Gastroesophageal sphincter (tissue), 4 donors: ENCODE measurements at regions not wholly inside any gene's neighbourhood (a gene's known extent, or its start where the extent isn't known, plus 50 kb on each side); places are given as distances from the start of the nearest gene placed in this dataset.
A peak's percentile ranks its signal among the peaks of the same experiment; 100 is the strongest.

Source experiments
- ATAC-seq: fragments of 150-250 bp; one replicate; pipeline ENCODE4 v1.9.1; 2016; ENCODE audit warnings: mild to moderate bottlenecking, moderate library complexity
- H3K27ac ChIP-seq, 4 donors: fragments of 200-600 bp; sonication (generic) in 3 of 4; 1 replicate in 3 of 4; 2 replicates in 1 of 4; pipeline ENCODE4 v1.5.1; 2016 to 2019
- H3K27me3 ChIP-seq: fragments of 200-600 bp; sonication (generic); one replicate; pipeline ENCODE4 v1.5.1; 2019
- H3K36me3 ChIP-seq, 2 donors: fragments of 200-600 bp; sonication (generic); one replicate each; pipeline ENCODE4 v1.5.1; 2019; ENCODE audit warnings: control low read depth in 1 of 2
- H3K4me1 ChIP-seq, 3 donors: fragments of 200-600 bp; sonication (generic); 1 replicate in 2 of 3; 2 replicates in 1 of 3; pipeline ENCODE4 v1.5.1; 2016 to 2019; ENCODE audit warnings: control low read depth in 2 of 3
- H3K4me3 ChIP-seq, 2 donors: fragments of 200-600 bp; sonication (generic); one replicate each; pipeline ENCODE4 v1.5.1; 2019; ENCODE audit warnings: mild to moderate bottlenecking in 1 of 2, moderate library complexity in 1 of 2
- H3K9me3 ChIP-seq, 3 donors: fragments of 200-600 bp; sonication (generic); one replicate each; pipeline ENCODE4 v1.5.1; 2017 to 2019; ENCODE audit warnings: control low read depth in 2 of 3
- CTCF ChIP-seq, 4 experiments: fragments of 200-600 bp in 2 of 4; fragments of 450-650 bp in 2 of 4; sonication (generic) in 1 of 4; IDR thresholded peaks; one replicate each; pipeline ENCODE4 v1.5.1; 2017 to 2019; ENCODE audit warnings: antibody characterized with exemption in 4 of 4, mild to moderate bottlenecking in 2 of 4, moderate library complexity in 2 of 4
- EP300 ChIP-seq: sonication (generic); formaldehyde crosslinking; IDR thresholded peaks from one replicate; pipeline ENCODE4 v1.6.1; 2017; ENCODE audit warnings: antibody characterized with exemption, mild to moderate bottlenecking
- POLR2A ChIP-seq, 2 donors: fragments of 450-650 bp; IDR thresholded peaks; one replicate each; pipeline ENCODE4 v1.6.1; 2017; ENCODE audit warnings: antibody characterized with exemption in 2 of 2, mild to moderate bottlenecking in 2 of 2, moderate library complexity in 1 of 2
- POLR2AphosphoS5 ChIP-seq: sonication (generic); formaldehyde crosslinking; IDR thresholded peaks from one replicate; pipeline ENCODE4 v1.6.1; 2017; ENCODE audit warnings: antibody characterized with exemption
- WGBS, 2 donors: methylation state at CpG; one replicate each; pipeline ENCODE4 v1.1.5; 2018; ENCODE audit warnings: low coverage in 1 of 2; 5-methylcytosine and 5-hydroxymethylcytosine counted together

- H3K4me3 ChIP-seq = no peak overlapping the region
- H3K27me3 ChIP-seq = no peaks in the 10 kb centered on the region
- H3K27ac ChIP-seq = no peak overlapping the region
- H3K36me3 ChIP-seq = no peaks in the 10 kb centered on the region
- no peak for TF ChIP-seq POLR2A (IDR thresholded peaks at IDR 0.05)
- TF ChIP-seq POLR2AphosphoS5 = no peak
- no peak for TF ChIP-seq EP300
- no peak for TF ChIP-seq CTCF (IDR thresholded peaks at IDR 0.05)
- no peak for ATAC-seq
- H3K9me3 ChIP-seq = no peaks in the 10 kb centered on the region
- H3K4me1 ChIP-seq = no peaks in the 10 kb centered on the region
- 50 to 69% methylated on average over 1 of the region's 2 CpGs for WGBS, 2 donors
Observed at GRCh38 chrX:34863906-34864305, 78.7 kb upstream of the FAM47B start.

GRCh38 chrX:34866646-34867045 is 76.0 kb upstream of the FAM47B start:
- no peak for TF ChIP-seq EP300
- TF ChIP-seq POLR2AphosphoS5 = no peak
- no peak for TF ChIP-seq CTCF (IDR thresholded peaks at IDR 0.05)
- no peak for TF ChIP-seq POLR2A (IDR thresholded peaks at IDR 0.05)
- Histone ChIP-seq H3K4me1 (no peaks in the 10 kb centered on the region), H3K36me3 (no peaks in the 10 kb centered on the region), H3K9me3 (no peaks in the 10 kb centered on the region), H3K4me3 (no peak overlapping the region), H3K27me3 (no peaks in the 10 kb centered on the region), H3K27ac (no peak overlapping the region)
- no peak for ATAC-seq

GRCh38 chrX:34868633-34869032 is 74.0 kb upstream of the FAM47B start:
- Histone ChIP-seq H3K27me3 (no peaks in the 10 kb centered on the region), H3K9me3 (no peaks in the 10 kb centered on the region), H3K4me1 (no peaks in the 10 kb centered on the region), H3K4me3 (no peak overlapping the region), H3K27ac (no peak overlapping the region), H3K36me3 (no peaks in the 10 kb centered on the region)
- TF ChIP-seq CTCF (IDR thresholded peaks at IDR 0.05) (no peak), EP300 (no peak), POLR2AphosphoS5 (no peak), POLR2A (IDR thresholded peaks at IDR 0.05) (no peak)
- no peak for ATAC-seq
- 33 to 67% methylated on average over 2 of the region's 2 CpGs for WGBS, 2 donors

- TF ChIP-seq POLR2AphosphoS5 = no peak
- 64 to 70% methylated on average over 3 of the region's 3 CpGs for WGBS, 2 donors
- Histone ChIP-seq H3K27ac (peak overlapping the region in 3 of 4 donors; percentile 39 to 49 (median 42)), H3K4me1 (peaks cover 0 to 17% (median 0%) of the 10 kb centered on the region in 3 donors), H3K27me3 (no peaks in the 10 kb centered on the region), H3K36me3 (no peaks in the 10 kb centered on the region), H3K9me3 (no peaks in the 10 kb centered on the region), H3K4me3 (no peak overlapping the region)
- no peak for ATAC-seq
Observed at GRCh38 chrX:34873500-34874225, 68.9 kb upstream of the FAM47B start.

- 41 to 48% methylated on average over 4 of the region's 4 CpGs for WGBS, 2 donors
Observed at GRCh38 chrX:34874763-34875162, 67.8 kb upstream of the FAM47B start.

GRCh38 chrX:34875204-34875603 is 67.4 kb upstream of the FAM47B start:
- no peaks in the 10 kb centered on the region for H3K9me3 ChIP-seq
- WGBS, 2 donors = 13 to 33% methylated on average over 1 of the region's 1 CpG
- peaks cover 0 to 17% (median 0%) of the 10 kb centered on the region in 3 donors for H3K4me1 ChIP-seq
- no peaks in the 10 kb centered on the region for H3K27me3 ChIP-seq
- H3K27ac ChIP-seq = peak overlapping the region in 3 of 4 donors; percentile 46 to 62 (median 56)
- no peak overlapping the region for H3K4me3 ChIP-seq
- no peak for ATAC-seq
- no peaks in the 10 kb centered on the region for H3K36me3 ChIP-seq
- TF ChIP-seq POLR2A (IDR thresholded peaks at IDR 0.05) = no peak
- peak; percentile 58 for TF ChIP-seq POLR2AphosphoS5

More at GRCh38 chrX:34874763-34875162, 67.8 kb upstream of the FAM47B start:
- TF ChIP-seq POLR2A (IDR thresholded peaks at IDR 0.05) = no peak
- no peaks in the 10 kb centered on the region for H3K36me3 ChIP-seq
- no peak overlapping the region for H3K4me3 ChIP-seq
- no peaks in the 10 kb centered on the region for H3K9me3 ChIP-seq
- H3K27me3 ChIP-seq = no peaks in the 10 kb centered on the region
- ATAC-seq = no peak
- H3K4me1 ChIP-seq = peaks cover 0 to 17% (median 0%) of the 10 kb centered on the region in 3 donors
- H3K27ac ChIP-seq = peak overlapping the region in 3 of 4 donors; percentile 46 to 62 (median 56)
